ENCODE measurements at regions not wholly inside any gene's neighbourhood (a gene's known extent, or its start where the extent isn't known, plus 50 kb on each side); places are given as distances from the start of the nearest gene placed in this dataset.

- H3F3A ChIP-seq (replicated peaks; ENCODE audit: insufficient read depth) = no peaks in the 10 kb centered on the region
- H4K20me1 ChIP-seq (ENCODE audit: insufficient read depth) = no peaks in the 10 kb centered on the region
- H3K9me2 ChIP-seq = no peaks in the 10 kb centered on the region
- CTCF ChIA-PET = interaction anchor here (0.8 kb wide), 1 partner anchor 19 kb away, joined by 3 read pairs; no protein-coding TSS in a partner anchor
- no peaks in the 10 kb centered on the region for H3K79me2 ChIP-seq (ENCODE audit: insufficient read depth)
- H3K9ac ChIP-seq = no peak overlapping the region
- H3K9me3 ChIP-seq = peaks cover 7% of the 10 kb centered on the region; the same call in 1 of the 2 replicates
- no peak overlapping the region for H3K4me3 ChIP-seq (ENCODE audit: low read depth in 2 of 2, low read length in 1 of 2)
- no peak for DNase-seq
- H3K4me1 ChIP-seq (ENCODE audit: control insufficient read depth in 1 of 2, insufficient read depth in 2 of 2, low read depth in 1 of 2, low read length in 1 of 2) = no peaks in the 10 kb centered on the region
- no peak overlapping the region for H3K4me2 ChIP-seq
- POLR2A ChIA-PET = no interaction called here
- H3K36me3 ChIP-seq (replicated peaks in 1 of 2; ENCODE audit: control insufficient read depth in 1 of 2, insufficient read depth in 2 of 2, low read length in 1 of 2) = no peaks in the 10 kb centered on the region
- no peaks in the 10 kb centered on the region for H3K27me3 ChIP-seq (ENCODE audit: insufficient read depth)
- TF ChIP-seq FOSL2 (IDR thresholded peaks at IDR 0.05; ENCODE audit: borderline replicate concordance, low read depth) = no peak
- TF ChIP-seq USF2 (IDR thresholded peaks at IDR 0.05; ENCODE audit: borderline replicate concordance, low read depth, low read length) = no peak
- TF ChIP-seq TCF12 (IDR thresholded peaks at IDR 0.05) = no peak
- no peak for TF ChIP-seq USF1 (IDR thresholded peaks at IDR 0.05; ENCODE audit: borderline replicate concordance, low read depth)
- TF ChIP-seq IRF3 (IDR thresholded peaks at IDR 0.05; ENCODE audit: low read depth, low read length) = no peak
- no peak for TF ChIP-seq TEAD4 (IDR thresholded peaks at IDR 0.05; ENCODE audit: borderline replicate concordance, insufficient read depth)
- no peak for TF ChIP-seq FOXJ3 (CRISPR knock-in tag; IDR thresholded peaks at IDR 0.05)
- no peak for TF ChIP-seq RAD21 (IDR thresholded peaks at IDR 0.05; ENCODE audit: low read length)
- no peak for TF ChIP-seq JUND (IDR thresholded peaks at IDR 0.05)
- TF ChIP-seq NFIC (IDR thresholded peaks at IDR 0.05; ENCODE audit: borderline replicate concordance) = no peak
- TF ChIP-seq RXRA (IDR thresholded peaks at IDR 0.05; ENCODE audit: borderline replicate concordance, low read depth) = no peak
- no peak for TF ChIP-seq PBX3 (IDR thresholded peaks at IDR 0.05)
- TF ChIP-seq MAX (IDR thresholded peaks at IDR 0.05; ENCODE audit: low read depth) = no peak
- no peak for TF ChIP-seq MXI1 (IDR thresholded peaks at IDR 0.05; ENCODE audit: low read depth, low read length)
- no peak for TF ChIP-seq MEF2A (IDR thresholded peaks at IDR 0.05; ENCODE audit: borderline replicate concordance, low read depth)
- TF ChIP-seq NRF1 (IDR thresholded peaks at IDR 0.05; ENCODE audit: low read depth, low read length) = no peak
- no peak for TF ChIP-seq ZBTB33 (IDR thresholded peaks at IDR 0.05; ENCODE audit: borderline replicate concordance, low read depth)
- H3K27ac ChIP-seq (ENCODE audit: low read depth in 2 of 2, low read length in 1 of 2) = no peak overlapping the region
- WGBS (ENCODE audit: low lambda C conversion rate) = 10% methylated on average over 2 of the region's 2 CpGs
- no peak overlapping the region for H2AFZ ChIP-seq (ENCODE audit: low read depth)
Measured at GRCh38 chr12:98037401-98038140, 477.8 kb upstream of the TMPO start.

Measured in SK-N-SH (cell line).